Choroid plexus epithelial cell (primary cell): ENCODE measurements at regions not wholly inside any gene's neighbourhood (a gene's known extent, or its start where the extent isn't known, plus 50 kb on each side); places are given as distances from the start of the nearest gene placed in this dataset.
"Not testable (repeated sequence)": the region's sequence is repeated elsewhere in the genome, so short reads cannot be mapped to it uniquely, and the experiment has no call there.

Experiments used
- DNase-seq: peaks from one replicate; pipeline ENCODE4 v3.0.0-alpha.2; 2010; ENCODE audit warnings: low read depth
- H3K4me3 ChIP-seq: 2 replicates; pipeline ENCODE4 v1.5.1; 2011; ENCODE audit warnings: low read depth, mild to moderate bottlenecking, control low read depth, low read length, moderate library complexity
- CTCF ChIP-seq: conservative IDR thresholded peaks from 2 replicates; pipeline ENCODE4 v1.5.1; 2011; ENCODE audit warnings: low read depth, mild to moderate bottlenecking, control low read depth, inconsistent platforms, low read length, moderate library complexity

- peak; percentile 20 for TF ChIP-seq CTCF
These were observed 642.2 kb downstream of the SH2D4B start for GRCh38 chr10:81179805-81180452.

DNA sequence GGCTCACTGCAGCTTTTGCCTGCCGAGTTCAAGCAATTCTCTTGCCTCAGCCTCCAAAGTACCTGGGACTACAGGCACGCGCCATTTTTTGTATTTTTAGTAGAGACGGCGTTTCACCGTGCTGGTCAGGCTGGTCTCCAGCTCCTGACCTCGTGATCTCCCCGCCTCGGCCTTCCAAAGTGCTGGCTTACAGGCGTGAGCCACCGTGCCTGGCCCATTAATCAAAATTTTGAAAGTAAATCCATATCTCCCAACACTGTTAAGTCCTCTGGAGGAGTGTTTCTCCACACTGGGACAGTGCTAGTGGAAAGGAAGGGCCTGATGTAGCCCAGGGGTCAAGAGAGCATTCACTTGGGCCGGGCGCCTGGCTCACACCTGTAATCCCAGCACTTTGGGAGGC is 644.6 kb downstream of the SH2D4B start:
- TF ChIP-seq CTCF: no peak
- DNase-seq: no peak
- no peak overlapping the region for H3K4me3 ChIP-seq

More at GRCh38 chr10:81179805-81180452, 642.2 kb downstream of the SH2D4B start:
- no peak overlapping the region for H3K4me3 ChIP-seq
- DNase-seq: peak; percentile 1

GRCh38 chr10:81192221-81192788 is 654.6 kb downstream of the SH2D4B start:
- no peak overlapping the region for H3K4me3 ChIP-seq
- TF ChIP-seq CTCF: no peak
- no peak for DNase-seq

- DNase-seq: no peak
- no peak for TF ChIP-seq CTCF
- no peak overlapping the region for H3K4me3 ChIP-seq
These were observed 663.1 kb downstream of the SH2D4B start for GRCh38 chr10:81200801-81201200.

- DNase-seq, H3K4me3 ChIP-seq: not testable (repeated sequence)
These were observed 667.6 kb upstream of the NRG3 start for GRCh38 chr10:81207359-81207758.

- no peak overlapping the region for H3K4me3 ChIP-seq
- TF ChIP-seq CTCF: no peak
- DNase-seq: no peak
These were observed 661.6 kb upstream of the NRG3 start for GRCh38 chr10:81213370-81213769.

- no peak overlapping the region for H3K4me3 ChIP-seq
- no peak for DNase-seq
- no peak for TF ChIP-seq CTCF
These were observed 659.5 kb upstream of the NRG3 start for GRCh38 chr10:81215498-81215897.
